Neural progenitor cell (in vitro differentiated cells): ENCODE measurements at regions not wholly inside any gene's neighbourhood (a gene's known extent, or its start where the extent isn't known, plus 50 kb on each side); places are given as distances from the start of the nearest gene placed in this dataset.
"Not testable (repeated sequence)": the region's sequence is repeated elsewhere in the genome, so short reads cannot be mapped to it uniquely, and the experiment has no call there.

ENCODE experiments used
- DNase-seq: peaks from one replicate; pipeline ENCODE4 v3.0.0-alpha.2; 2016; ENCODE audit warnings: low spot score
- H2AFZ ChIP-seq: fragments of 200-600 bp; sonication (generic); replicated peaks from 2 replicates; pipeline ENCODE4 v1.6.1; 2016; ENCODE audit warnings: antibody characterized with exemption
- H3F3A ChIP-seq: fragments of 200-600 bp; sonication (generic); 2 replicates; pipeline ENCODE4 v1.6.1; 2016; ENCODE audit warnings: antibody characterized with exemption, low read depth
- H3K27ac ChIP-seq: fragments of 200-600 bp; sonication (generic); 2 replicates; pipeline ENCODE4 v1.5.1; 2016; ENCODE audit warnings: mild to moderate bottlenecking
- H3K27me3 ChIP-seq: fragments of 200-600 bp; sonication (generic); 2 replicates; pipeline ENCODE4 v1.6.1; 2016; ENCODE audit warnings: mild to moderate bottlenecking, moderate library complexity
- H3K36me3 ChIP-seq: fragments of 200-600 bp; sonication (generic); 2 replicates; pipeline ENCODE4 v1.5.1; 2016
- H3K4me1 ChIP-seq: fragments of 200-600 bp; sonication (generic); 2 replicates; pipeline ENCODE4 v1.6.1; 2016; ENCODE audit warnings: mixed run types
- H3K4me2 ChIP-seq: fragments of 200-600 bp; sonication (generic); 2 replicates; pipeline ENCODE4 v1.6.1; 2016
- H3K4me3 ChIP-seq: fragments of 200-600 bp; sonication (generic); 2 replicates; pipeline ENCODE4 v1.5.1; 2016
- H3K79me2 ChIP-seq: fragments of 200-600 bp; sonication (generic); 2 replicates; pipeline ENCODE4 v1.6.1; 2016; ENCODE audit warnings: low read depth
- H3K9ac ChIP-seq: fragments of 200-600 bp; sonication (generic); 2 replicates; pipeline ENCODE4 v1.6.1; 2016
- H3K9me3 ChIP-seq: fragments of 200-600 bp; sonication (generic); 2 replicates; pipeline ENCODE4 v1.5.1; 2016; ENCODE audit warnings: low read depth
- H4K20me1 ChIP-seq: fragments of 200-600 bp; sonication (generic); 2 replicates; pipeline ENCODE4 v1.6.1; 2016; ENCODE audit warnings: low read depth
- H3K27ac Mint-ChIP-seq: 3 replicates; pipeline ENCODE4 v1.8.0; 2021; ENCODE audit warnings: mixed read lengths
- H3K27me3 Mint-ChIP-seq: 2 replicates; pipeline ENCODE4 v1.8.0; 2022; ENCODE audit warnings: low read depth, mild to moderate bottlenecking, inconsistent platforms, moderate library complexity, mixed read lengths; ENCODE audit not compliant: insufficient read depth
- H3K36me3 Mint-ChIP-seq: 3 replicates; pipeline ENCODE4 v1.8.0; 2021; ENCODE audit warnings: mixed read lengths
- H3K4me1 Mint-ChIP-seq: 3 replicates; pipeline ENCODE4 v1.8.0; 2021; ENCODE audit warnings: mixed read lengths
- H3K4me3 Mint-ChIP-seq: 3 replicates; pipeline ENCODE4 v1.8.0; 2021; ENCODE audit warnings: mild to moderate bottlenecking, moderate library complexity, mixed read lengths
- H3K9me3 Mint-ChIP-seq: 3 replicates; pipeline ENCODE4 v1.8.0; 2020; ENCODE audit warnings: mixed read lengths
- CTCF ChIP-seq: fragments of 200-600 bp; sonication (generic); IDR thresholded peaks from 2 replicates; pipeline ENCODE4 v1.5.1; 2017; ENCODE audit warnings: antibody characterized with exemption, mild to moderate bottlenecking
- EZH2 ChIP-seq: fragments of 200-600 bp; sonication (generic); IDR thresholded peaks from 2 replicates; pipeline ENCODE4 v1.6.1; 2017; ENCODE audit warnings: antibody characterized with exemption, mild to moderate bottlenecking, moderate library complexity
- EZH2phosphoT487 ChIP-seq: fragments of 200-600 bp; sonication (generic); IDR thresholded peaks from 2 replicates; pipeline ENCODE4 v1.6.1; 2017; ENCODE audit warnings: antibody characterized with exemption

GRCh38 chr6:78688668-78689067, 178.7 kb upstream of the IRAK1BP1 start:
- peaks cover 9% of the 10 kb centered on the region for H3K4me1 ChIP-seq
- H4K20me1 ChIP-seq: no peaks in the 10 kb centered on the region
- no peak for DNase-seq
- H3F3A ChIP-seq: no peaks in the 10 kb centered on the region
- no peaks in the 10 kb centered on the region for H3K36me3 ChIP-seq
- Mint-ChIP-seq H3K4me1 (peaks cover 5% of the 10 kb centered on the region), H3K27me3 (peaks cover 5% of the 10 kb centered on the region), H3K27ac (no peak overlapping the region), H3K9me3 (no peaks in the 10 kb centered on the region), H3K4me3 (no peak overlapping the region), H3K36me3 (no peaks in the 10 kb centered on the region)
- H3K27me3 ChIP-seq: no peaks in the 10 kb centered on the region
- no peak overlapping the region for H3K4me3 ChIP-seq
- no peaks in the 10 kb centered on the region for H3K79me2 ChIP-seq
- TF ChIP-seq EZH2 (no peak), CTCF (no peak), EZH2phosphoT487 (no peak)
- H3K9me3 ChIP-seq: no peaks in the 10 kb centered on the region
- H3K4me2 ChIP-seq: no peak overlapping the region
- H2AFZ ChIP-seq: no peak overlapping the region
- H3K9ac ChIP-seq: no peak overlapping the region
- H3K27ac ChIP-seq: no peak overlapping the region

- Histone ChIP-seq H3K27ac (no peak overlapping the region), H3F3A (no peaks in the 10 kb centered on the region), H3K4me2 (no peak overlapping the region), H3K4me3 (no peak overlapping the region), H4K20me1 (no peaks in the 10 kb centered on the region), H3K9ac (no peak overlapping the region), H3K4me1 (peaks cover 9% of the 10 kb centered on the region), H2AFZ (no peak overlapping the region), H3K36me3 (no peaks in the 10 kb centered on the region), H3K79me2 (no peaks in the 10 kb centered on the region), H3K9me3 (no peaks in the 10 kb centered on the region), H3K27me3 (no peaks in the 10 kb centered on the region)
- Mint-ChIP-seq H3K36me3 (no peaks in the 10 kb centered on the region), H3K4me3 (no peak overlapping the region), H3K4me1 (peaks cover 5% of the 10 kb centered on the region), H3K27ac (no peak overlapping the region), H3K27me3 (peaks cover 2% of the 10 kb centered on the region), H3K9me3 (no peaks in the 10 kb centered on the region)
- no peak for DNase-seq
- TF ChIP-seq EZH2 (no peak), CTCF (no peak), EZH2phosphoT487 (no peak)
These were observed 173.5 kb upstream of the IRAK1BP1 start for GRCh38 chr6:78693835-78694234.

- H2AFZ ChIP-seq, H3K9me3 ChIP-seq, H3F3A ChIP-seq, H3K27me3 ChIP-seq, H3K4me1 Mint-ChIP-seq, H3K36me3 Mint-ChIP-seq, H3K27ac Mint-ChIP-seq, H3K4me3 ChIP-seq, H3K79me2 ChIP-seq, H3K9me3 Mint-ChIP-seq, H3K4me3 Mint-ChIP-seq, H3K36me3 ChIP-seq, H4K20me1 ChIP-seq, H3K27me3 Mint-ChIP-seq, DNase-seq, H3K9ac ChIP-seq, H3K4me2 ChIP-seq, H3K4me1 ChIP-seq, H3K27ac ChIP-seq: not testable (repeated sequence)
These were observed 172.7 kb upstream of the IRAK1BP1 start for GRCh38 chr6:78694628-78695027.

GRCh38 chr6:78700991-78701390, 166.4 kb upstream of the IRAK1BP1 start:
- no peaks in the 10 kb centered on the region for H3K27me3 ChIP-seq
- Mint-ChIP-seq H3K27me3 (no peaks in the 10 kb centered on the region), H3K36me3 (no peaks in the 10 kb centered on the region), H3K4me3 (no peak overlapping the region), H3K4me1 (no peaks in the 10 kb centered on the region), H3K9me3 (no peaks in the 10 kb centered on the region), H3K27ac (no peak overlapping the region)
- TF ChIP-seq CTCF (no peak), EZH2phosphoT487 (no peak), EZH2 (no peak)
- H3K4me1 ChIP-seq: no peaks in the 10 kb centered on the region
- no peaks in the 10 kb centered on the region for H3F3A ChIP-seq
- no peak for DNase-seq
- no peak overlapping the region for H3K9ac ChIP-seq
- no peak overlapping the region for H3K27ac ChIP-seq
- H4K20me1 ChIP-seq: no peaks in the 10 kb centered on the region
- no peaks in the 10 kb centered on the region for H3K79me2 ChIP-seq
- H2AFZ ChIP-seq: no peak overlapping the region
- H3K4me3 ChIP-seq: no peak overlapping the region
- no peaks in the 10 kb centered on the region for H3K36me3 ChIP-seq
- H3K4me2 ChIP-seq: no peak overlapping the region
- H3K9me3 ChIP-seq: no peaks in the 10 kb centered on the region
